Fibroblast of villous mesenchyme (primary cell): ENCODE measurements at regions not wholly inside any gene's neighbourhood (a gene's known extent, or its start where the extent isn't known, plus 50 kb on each side); places are given as distances from the start of the nearest gene placed in this dataset.

Experiments
- DNase-seq: peaks from one replicate; pipeline ENCODE4 v3.0.0-alpha.2; 2010; ENCODE audit warnings: low read depth
- H3K4me3 ChIP-seq: 2 replicates; pipeline ENCODE4 v1.5.1; 2011; ENCODE audit warnings: low read depth, mild to moderate bottlenecking, low read length
- TF ChIP-seq, protein P1 (sequence below): IDR thresholded peaks from 2 replicates; pipeline ENCODE4 v1.5.1; 2012; ENCODE audit warnings: low read depth, mild to moderate bottlenecking, low read length; ENCODE audit not compliant: insufficient read depth

DNA sequence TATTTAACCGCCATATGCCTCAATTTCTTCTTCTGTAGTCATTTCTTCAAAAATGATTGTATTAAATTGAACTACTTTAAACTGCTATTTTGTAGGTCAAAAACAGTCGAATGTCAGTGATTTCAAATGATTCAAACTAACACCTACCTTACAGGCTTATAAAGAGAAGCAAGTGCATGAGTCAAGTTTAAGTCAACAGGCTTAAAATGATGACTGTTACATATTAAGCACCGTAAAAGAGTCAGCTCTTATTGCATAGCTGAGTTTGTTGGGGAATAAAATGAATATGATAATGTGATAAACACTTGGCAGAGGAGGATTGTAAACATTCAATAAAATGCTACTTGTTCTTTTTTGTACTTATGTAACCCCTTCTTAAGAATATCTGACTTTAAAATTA is 90.1 kb upstream of the ANKRD1 start:
- no peak overlapping the region for H3K4me3 ChIP-seq
- peak; percentile 13 for DNase-seq
- TF ChIP-seq, protein P1, sequence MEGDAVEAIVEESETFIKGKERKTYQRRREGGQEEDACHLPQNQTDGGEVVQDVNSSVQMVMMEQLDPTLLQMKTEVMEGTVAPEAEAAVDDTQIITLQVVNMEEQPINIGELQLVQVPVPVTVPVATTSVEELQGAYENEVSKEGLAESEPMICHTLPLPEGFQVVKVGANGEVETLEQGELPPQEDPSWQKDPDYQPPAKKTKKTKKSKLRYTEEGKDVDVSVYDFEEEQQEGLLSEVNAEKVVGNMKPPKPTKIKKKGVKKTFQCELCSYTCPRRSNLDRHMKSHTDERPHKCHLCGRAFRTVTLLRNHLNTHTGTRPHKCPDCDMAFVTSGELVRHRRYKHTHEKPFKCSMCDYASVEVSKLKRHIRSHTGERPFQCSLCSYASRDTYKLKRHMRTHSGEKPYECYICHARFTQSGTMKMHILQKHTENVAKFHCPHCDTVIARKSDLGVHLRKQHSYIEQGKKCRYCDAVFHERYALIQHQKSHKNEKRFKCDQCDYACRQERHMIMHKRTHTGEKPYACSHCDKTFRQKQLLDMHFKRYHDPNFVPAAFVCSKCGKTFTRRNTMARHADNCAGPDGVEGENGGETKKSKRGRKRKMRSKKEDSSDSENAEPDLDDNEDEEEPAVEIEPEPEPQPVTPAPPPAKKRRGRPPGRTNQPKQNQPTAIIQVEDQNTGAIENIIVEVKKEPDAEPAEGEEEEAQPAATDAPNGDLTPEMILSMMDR: no peak

DNA sequence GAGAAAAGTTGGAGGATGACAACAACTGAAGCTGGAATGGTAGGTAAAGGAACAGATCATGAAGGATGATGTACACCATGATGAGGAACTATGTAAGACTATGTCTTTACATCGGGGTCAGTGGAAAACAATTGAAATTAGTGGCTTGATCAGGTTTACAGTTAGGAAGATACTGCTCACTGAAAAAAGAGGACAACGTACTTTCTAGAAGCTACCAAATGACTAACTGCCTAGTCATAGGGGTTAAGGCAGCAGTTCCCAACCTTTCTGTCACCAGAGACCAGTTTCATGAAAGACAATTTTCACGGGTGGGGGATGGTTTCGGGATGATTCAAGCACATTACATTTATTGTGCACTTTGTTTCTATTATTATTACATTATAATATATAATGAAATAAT is 91.6 kb upstream of the ANKRD1 start:
- TF ChIP-seq, protein P1: no peak
- no peak overlapping the region for H3K4me3 ChIP-seq
- DNase-seq: no peak

DNA sequence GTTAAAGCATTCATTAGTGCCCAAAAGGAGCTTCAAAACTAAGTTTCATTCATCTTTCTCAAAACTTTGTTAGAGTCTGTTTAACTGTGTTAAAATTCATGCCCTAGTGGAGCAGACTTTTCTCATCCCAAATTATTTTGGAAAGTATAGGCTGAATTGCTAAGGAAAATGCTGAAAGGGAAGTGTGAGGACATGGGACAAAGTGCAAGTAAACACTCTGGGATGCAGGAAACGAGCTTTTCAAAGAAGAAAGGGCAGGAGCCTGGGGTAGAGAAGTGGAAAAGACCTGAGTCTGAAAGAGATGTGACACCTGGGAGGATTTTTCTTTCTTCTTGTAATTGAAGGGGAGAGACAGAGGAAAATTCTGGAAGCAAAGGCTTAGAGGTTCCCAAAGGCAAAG is 93.1 kb upstream of the ANKRD1 start:
- DNase-seq: no peak
- TF ChIP-seq, protein P1: no peak
- no peak overlapping the region for H3K4me3 ChIP-seq

DNA sequence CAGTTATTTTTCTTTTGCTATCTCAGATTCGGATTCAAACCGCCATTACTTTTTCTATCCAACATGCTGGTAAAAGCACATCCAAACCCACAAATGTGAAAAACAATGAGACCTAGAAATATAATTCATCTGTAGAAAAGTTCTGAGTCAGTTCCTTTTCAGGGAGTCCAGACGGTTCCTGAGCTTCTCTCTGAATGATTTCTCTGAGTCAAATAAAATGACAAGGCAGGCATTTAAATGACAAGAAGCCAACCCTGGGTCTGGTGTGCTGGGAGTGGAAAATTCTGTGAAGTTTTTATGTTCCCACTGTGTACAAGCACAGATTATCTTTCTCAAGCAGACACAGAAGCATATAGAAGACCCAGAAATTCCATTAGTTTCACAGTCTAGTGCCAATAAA is 96.3 kb upstream of the ANKRD1 start:
- DNase-seq: no peak
- TF ChIP-seq, protein P1: no peak
- H3K4me3 ChIP-seq: no peak overlapping the region

DNA sequence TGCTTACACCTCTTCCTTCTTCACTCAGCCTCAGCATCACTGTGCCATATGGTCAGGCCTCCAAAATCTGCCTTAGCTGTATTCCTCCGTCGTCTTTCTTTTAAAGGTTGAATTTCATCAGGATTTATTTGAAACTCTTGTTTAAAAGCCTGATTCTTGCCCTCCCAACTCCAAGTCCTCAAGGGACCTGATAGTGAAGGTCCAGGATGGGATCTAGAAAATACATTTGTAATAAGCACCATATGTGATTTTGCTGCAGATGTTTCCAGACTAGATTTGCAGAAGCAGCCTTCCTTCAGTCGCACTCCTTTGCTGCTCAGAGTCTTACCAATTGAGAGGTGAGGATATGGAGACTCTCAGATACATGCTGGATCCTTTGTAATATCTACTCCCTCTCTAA is 101.0 kb upstream of the ANKRD1 start:
- H3K4me3 ChIP-seq: no peak overlapping the region
- no peak for DNase-seq
- TF ChIP-seq, protein P1: no peak

DNA sequence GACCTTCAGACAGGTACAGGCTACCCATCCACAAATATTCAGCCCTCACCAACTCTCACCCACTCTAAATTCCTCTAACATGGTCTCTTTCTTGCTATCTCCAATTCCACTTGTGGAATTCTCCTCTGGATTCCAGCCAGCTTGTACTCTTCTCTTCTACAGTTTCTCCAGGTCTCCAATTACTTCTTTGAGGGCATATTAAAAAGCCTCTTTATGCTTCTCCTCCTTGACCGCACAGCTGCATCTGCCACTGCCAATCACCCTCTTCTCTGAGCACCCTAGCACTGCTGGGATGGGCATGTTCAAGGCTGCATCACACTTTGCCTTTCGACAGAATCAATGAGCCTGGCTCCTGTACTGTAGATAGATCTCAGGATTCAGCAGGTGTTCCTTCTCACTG is 101.5 kb upstream of the ANKRD1 start:
- no peak for DNase-seq
- TF ChIP-seq, protein P1: no peak

DNA sequence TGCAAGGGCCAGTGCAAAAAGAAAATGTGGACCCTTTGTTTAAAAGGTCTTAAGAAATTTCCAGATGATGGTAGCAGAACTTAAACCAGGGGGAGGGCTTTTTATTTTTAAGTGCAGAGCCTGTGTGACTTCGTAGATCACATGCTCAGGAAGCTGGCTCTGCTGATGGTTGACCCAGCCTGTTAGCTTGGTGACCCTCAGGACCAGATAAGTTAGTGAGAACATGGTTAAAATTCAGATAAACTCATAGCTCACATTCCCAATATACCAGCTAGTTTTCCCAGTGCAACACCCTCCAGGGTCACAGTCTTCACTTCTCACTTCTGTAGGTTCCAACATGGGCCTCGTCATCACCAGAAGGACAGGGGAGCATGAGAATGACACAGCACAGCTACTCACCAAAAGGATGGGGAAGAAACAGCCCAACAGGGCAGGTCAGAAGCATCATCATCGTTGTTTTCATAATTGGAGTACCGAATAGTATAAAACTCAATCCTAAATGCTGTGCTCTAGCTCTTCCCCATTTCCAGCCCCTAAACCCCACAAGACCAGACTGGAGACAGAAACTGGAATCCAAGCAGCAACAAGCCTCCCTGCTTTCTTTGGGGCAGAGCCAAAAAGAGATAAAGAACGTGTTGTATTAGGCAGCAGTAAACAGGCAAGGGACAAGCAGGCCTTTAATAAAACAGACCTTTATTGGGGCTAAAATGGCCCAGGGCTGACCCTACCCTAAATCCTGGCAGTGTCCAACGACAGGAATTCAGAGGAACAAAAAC is 102.2 kb upstream of the ANKRD1 start:
- TF ChIP-seq, protein P1: no peak
- peak; percentile 21 for DNase-seq
- no peak overlapping the region for H3K4me3 ChIP-seq

More for the DNA sequence above, 101.5 kb upstream of the ANKRD1 start:
- H3K4me3 ChIP-seq: no peak overlapping the region
